Thoracic aorta (tissue), 2 donors: ENCODE measurements at regions not wholly inside any gene's neighbourhood (a gene's known extent, or its start where the extent isn't known, plus 50 kb on each side); places are given as distances from the start of the nearest gene placed in this dataset.

Experiments
- ATAC-seq: fragments of 150-250 bp; one replicate; pipeline ENCODE4 v1.8.0; 2017; ENCODE audit warnings: low read depth; ENCODE audit not compliant: insufficient number of reproducible peaks, low FRiP score
- DNase-seq: peaks from one replicate; pipeline ENCODE4 v3.0.0-alpha.2; 2020; ENCODE audit warnings: low spot score
- H3K27ac ChIP-seq, 2 donors: fragments of 200-600 bp; sonication (generic); 1 replicate in 1 of 2; 2 replicates in 1 of 2; pipeline ENCODE4 v1.5.1; 2016; ENCODE audit warnings: mild to moderate bottlenecking in 2 of 2, moderate library complexity in 2 of 2
- H3K27me3 ChIP-seq: fragments of 200-600 bp; sonication (generic); replicated peaks from 2 replicates; pipeline ENCODE4 v1.6.0; 2016; ENCODE audit warnings: mild to moderate bottlenecking; ENCODE audit not compliant: insufficient read depth
- H3K36me3 ChIP-seq: fragments of 200-600 bp; sonication (generic); one replicate; pipeline ENCODE4 v1.5.1; 2016
- H3K4me1 ChIP-seq, 2 donors: fragments of 200-600 bp; sonication (generic); 1 replicate in 1 of 2; 2 replicates in 1 of 2; pipeline versions ENCODE4 v1.5.1 to v1.6.0; 2016; ENCODE audit warnings: low read depth in 2 of 2, mild to moderate bottlenecking in 1 of 2; ENCODE audit not compliant: control insufficient read depth in 1 of 2
- H3K4me3 ChIP-seq: fragments of 200-600 bp; sonication (generic); 2 replicates; pipeline ENCODE4 v1.5.1; 2016; ENCODE audit warnings: mild to moderate bottlenecking
- H3K9me3 ChIP-seq: fragments of 200-600 bp; sonication (generic); 2 replicates; pipeline ENCODE4 v1.5.1; 2016
- CTCF ChIP-seq: fragments of 200-600 bp; sonication (generic); IDR thresholded peaks from one replicate; pipeline ENCODE4 v1.5.1; 2019; ENCODE audit warnings: antibody characterized with exemption

DNA sequence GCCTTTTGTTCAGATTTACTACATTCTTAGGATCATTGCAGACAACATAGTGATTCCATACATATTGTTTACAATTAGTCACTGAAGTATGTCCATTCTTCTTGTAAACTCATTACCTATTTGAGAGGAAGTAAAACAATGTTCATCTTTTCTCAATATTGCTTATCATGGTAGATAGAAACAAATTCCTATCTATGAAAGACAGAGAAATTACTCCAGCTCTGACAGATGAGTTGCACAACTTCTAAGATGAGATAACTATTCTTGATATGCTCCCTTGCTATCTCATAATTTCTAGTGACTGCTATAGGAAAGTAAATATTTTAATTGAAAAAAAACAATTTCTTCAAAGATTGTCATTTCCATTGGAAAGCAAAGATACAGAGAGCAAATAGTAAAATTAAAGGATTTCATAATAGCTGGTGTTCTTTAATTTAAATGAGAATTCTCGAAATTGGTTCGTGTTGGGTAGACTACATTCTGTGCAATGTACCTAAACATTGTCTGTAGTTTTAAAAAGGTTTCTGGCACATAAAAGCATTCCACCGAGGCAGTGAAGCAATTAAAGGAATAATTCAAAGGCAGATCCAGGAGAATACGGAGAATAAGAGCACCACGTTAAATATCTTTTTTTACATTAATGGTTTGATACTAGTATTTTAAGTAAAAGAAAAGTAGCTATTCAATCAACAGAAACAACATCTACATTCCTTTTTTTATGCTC lies 1029.1 kb upstream of the ACO1 start:
- no peak for TF ChIP-seq CTCF
- ATAC-seq (no peak), DNase-seq (no peak)
- Histone ChIP-seq H3K4me3 (no peak overlapping the region), H3K27me3 (no peaks in the 10 kb centered on the region), H3K4me1 (no peaks in the 10 kb centered on the region), H3K9me3 (no peaks in the 10 kb centered on the region), H3K27ac (no peak overlapping the region), H3K36me3 (no peaks in the 10 kb centered on the region)

- no peaks in the 10 kb centered on the region for H3K4me1 ChIP-seq
- no peak for TF ChIP-seq CTCF
- H3K4me3 ChIP-seq, result no peak overlapping the region
- ATAC-seq (no peak), DNase-seq (no peak)
- H3K9me3 ChIP-seq, result no peaks in the 10 kb centered on the region
- H3K27me3 ChIP-seq, result no peaks in the 10 kb centered on the region
- no peaks in the 10 kb centered on the region for H3K36me3 ChIP-seq
- H3K27ac ChIP-seq, result no peak overlapping the region
Observed at GRCh38 chr9:31355965-31356364, 1028.5 kb upstream of the ACO1 start.

- no peak for TF ChIP-seq CTCF
- ATAC-seq (no peak), DNase-seq (no peak)
- Histone ChIP-seq H3K36me3 (no peaks in the 10 kb centered on the region), H3K27me3 (no peaks in the 10 kb centered on the region), H3K4me1 (no peaks in the 10 kb centered on the region), H3K4me3 (no peak overlapping the region), H3K27ac (no peak overlapping the region), H3K9me3 (no peaks in the 10 kb centered on the region)
Observed at GRCh38 chr9:31359071-31359470, 1025.4 kb upstream of the ACO1 start.

GRCh38 chr9:31364171-31364570 lies 1020.3 kb upstream of the ACO1 start:
- DNase-seq (no peak), ATAC-seq (no peak)
- TF ChIP-seq CTCF, result no peak
- Histone ChIP-seq H3K27ac (no peak overlapping the region), H3K4me1 (no peaks in the 10 kb centered on the region), H3K4me3 (no peak overlapping the region), H3K27me3 (no peaks in the 10 kb centered on the region), H3K9me3 (no peaks in the 10 kb centered on the region), H3K36me3 (no peaks in the 10 kb centered on the region)

GRCh38 chr9:31372799-31373587 lies 1011.5 kb upstream of the ACO1 start:
- DNase-seq (no peak), ATAC-seq (no peak)
- no peaks in the 10 kb centered on the region for H3K9me3 ChIP-seq
- H3K4me1 ChIP-seq, result no peaks in the 10 kb centered on the region
- H3K36me3 ChIP-seq, result no peaks in the 10 kb centered on the region
- H3K27me3 ChIP-seq, result no peaks in the 10 kb centered on the region
- no peak overlapping the region for H3K4me3 ChIP-seq
- TF ChIP-seq CTCF, result no peak
- H3K27ac ChIP-seq, result no peak overlapping the region
